SK-N-SH (cell line): ENCODE measurements at regions not wholly inside any gene's neighbourhood (a gene's known extent, or its start where the extent isn't known, plus 50 kb on each side); places are given as distances from the start of the nearest gene placed in this dataset.

Experiments
- EZH2phosphoT487 ChIP-seq: fragments of 200-600 bp; sonication (generic); IDR thresholded peaks from 2 replicates; pipeline ENCODE4 v1.6.1; 2017; ENCODE audit warnings: low read depth, mixed run types, mild to moderate bottlenecking, antibody characterized with exemption, moderate library complexity, borderline replicate concordance
- MEF2A ChIP-seq: IDR thresholded peaks from 2 replicates; pipeline ENCODE4 v1.4.0; 2012; ENCODE audit warnings: low read depth, borderline replicate concordance
- MXI1 ChIP-seq: IDR thresholded peaks from 2 replicates; pipeline ENCODE4 v1.6.1; 2012; ENCODE audit warnings: mild to moderate bottlenecking, low read depth, low read length, improper control_type of control experiment
- TEAD4 ChIP-seq: IDR thresholded peaks from 2 replicates; pipeline ENCODE4 v1.4.0; 2012; ENCODE audit warnings: mild to moderate bottlenecking, borderline replicate concordance; ENCODE audit not compliant: insufficient read depth
- TF ChIP-seq, protein P1 (sequence below): fragments of 200-600 bp; sonication (generic); IDR thresholded peaks from 2 replicates; pipeline ENCODE4 v1.6.1; 2017; ENCODE audit warnings: antibody characterized with exemption, mild to moderate bottlenecking, moderate library complexity

DNA sequence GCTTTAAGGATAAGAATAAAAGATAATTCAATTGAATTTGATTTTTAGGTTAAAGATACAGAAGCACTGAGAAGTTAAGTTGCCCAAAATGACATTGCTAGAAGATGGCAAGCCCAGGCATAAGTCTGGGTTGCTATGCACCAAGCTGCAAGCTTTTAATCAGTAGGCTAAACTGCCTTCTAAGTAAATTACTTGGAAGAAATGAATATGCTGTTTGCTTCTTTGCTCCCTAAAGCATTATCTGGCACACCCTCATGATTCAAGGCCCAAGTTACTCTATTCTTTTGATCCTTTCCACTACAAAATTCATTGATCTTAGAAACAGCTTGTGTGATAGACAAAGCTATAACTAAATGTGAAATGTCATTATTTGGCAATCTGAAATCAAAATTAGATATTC lies 1991.1 kb downstream of the ARAP2 start:
- TF ChIP-seq, protein P1, sequence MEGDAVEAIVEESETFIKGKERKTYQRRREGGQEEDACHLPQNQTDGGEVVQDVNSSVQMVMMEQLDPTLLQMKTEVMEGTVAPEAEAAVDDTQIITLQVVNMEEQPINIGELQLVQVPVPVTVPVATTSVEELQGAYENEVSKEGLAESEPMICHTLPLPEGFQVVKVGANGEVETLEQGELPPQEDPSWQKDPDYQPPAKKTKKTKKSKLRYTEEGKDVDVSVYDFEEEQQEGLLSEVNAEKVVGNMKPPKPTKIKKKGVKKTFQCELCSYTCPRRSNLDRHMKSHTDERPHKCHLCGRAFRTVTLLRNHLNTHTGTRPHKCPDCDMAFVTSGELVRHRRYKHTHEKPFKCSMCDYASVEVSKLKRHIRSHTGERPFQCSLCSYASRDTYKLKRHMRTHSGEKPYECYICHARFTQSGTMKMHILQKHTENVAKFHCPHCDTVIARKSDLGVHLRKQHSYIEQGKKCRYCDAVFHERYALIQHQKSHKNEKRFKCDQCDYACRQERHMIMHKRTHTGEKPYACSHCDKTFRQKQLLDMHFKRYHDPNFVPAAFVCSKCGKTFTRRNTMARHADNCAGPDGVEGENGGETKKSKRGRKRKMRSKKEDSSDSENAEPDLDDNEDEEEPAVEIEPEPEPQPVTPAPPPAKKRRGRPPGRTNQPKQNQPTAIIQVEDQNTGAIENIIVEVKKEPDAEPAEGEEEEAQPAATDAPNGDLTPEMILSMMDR, result no peak
- TF ChIP-seq MEF2A (no peak), EZH2phosphoT487 (no peak), MXI1 (no peak), TEAD4 (no peak)
